Endodermal cell (in vitro differentiated cells): ENCODE measurements at regions not wholly inside any gene's neighbourhood (a gene's known extent, or its start where the extent isn't known, plus 50 kb on each side); places are given as distances from the start of the nearest gene placed in this dataset.

Experiments
- DNase-seq: peaks from one replicate; pipeline ENCODE4 v3.0.0-alpha.2; 2017
- H3K27ac ChIP-seq: 2 replicates; pipeline ENCODE4 v1.5.1; 2013; ENCODE audit warnings: mild to moderate bottlenecking, low read depth, low read length, moderate library complexity
- H3K27me3 ChIP-seq: 2 replicates; pipeline ENCODE4 v1.6.1; 2013; ENCODE audit warnings: mild to moderate bottlenecking, low read length, moderate library complexity; ENCODE audit not compliant: insufficient read depth, control insufficient read depth, poor library complexity, severe bottlenecking
- H3K36me3 ChIP-seq: 2 replicates; pipeline ENCODE4 v1.7.0; 2013; ENCODE audit warnings: mild to moderate bottlenecking, low read length, moderate library complexity; ENCODE audit not compliant: control insufficient read depth, insufficient read depth
- H3K4me1 ChIP-seq: one replicate; pipeline ENCODE4 v1.7.0; 2013; ENCODE audit warnings: low read length; ENCODE audit not compliant: control insufficient read depth, insufficient read depth
- H3K4me3 ChIP-seq: 2 replicates; pipeline ENCODE4 v1.5.1; 2013; ENCODE audit warnings: mild to moderate bottlenecking, low read length, moderate library complexity
- H3K9ac ChIP-seq: 2 replicates; pipeline ENCODE4 v1.6.1; 2013; ENCODE audit warnings: mild to moderate bottlenecking, low read length, moderate library complexity; ENCODE audit not compliant: poor library complexity, severe bottlenecking; ENCODE audit errors: extremely low read depth
- H3K9me3 ChIP-seq: 2 replicates; pipeline ENCODE4 v1.6.1; 2013; ENCODE audit warnings: mild to moderate bottlenecking, low read length, moderate library complexity; ENCODE audit not compliant: control insufficient read depth
- H3K27ac Mint-ChIP-seq: 2 replicates; pipeline ENCODE4 v1.8.0; 2020; ENCODE audit warnings: mixed read lengths
- H3K27me3 Mint-ChIP-seq: 2 replicates; pipeline ENCODE4 v1.8.0; 2021; ENCODE audit warnings: mild to moderate bottlenecking, mixed read lengths; ENCODE audit not compliant: insufficient read depth
- H3K36me3 Mint-ChIP-seq: 2 replicates; pipeline ENCODE4 v1.8.0; 2020; ENCODE audit warnings: low read depth, mixed read lengths
- H3K4me1 Mint-ChIP-seq: 2 replicates; pipeline ENCODE4 v1.8.0; 2020; ENCODE audit warnings: mixed read lengths
- H3K4me3 Mint-ChIP-seq: 2 replicates; pipeline ENCODE4 v1.8.0; 2020; ENCODE audit warnings: mild to moderate bottlenecking, moderate library complexity, mixed read lengths
- H3K9me3 Mint-ChIP-seq: 2 replicates; pipeline ENCODE4 v1.8.0; 2020; ENCODE audit warnings: mild to moderate bottlenecking, mixed read lengths
- CTCF ChIP-seq: fragments of 200-600 bp; sonication (generic); conservative IDR thresholded peaks from 2 replicates; pipeline ENCODE4 v1.5.0; 2021; ENCODE audit warnings: antibody characterized with exemption, mild to moderate bottlenecking
- WGBS, 2 experiments: methylation state at CpG; one replicate each; pipeline versions ENCODE4 v1.1.5 to v1.1.7; 2013; ENCODE audit warnings: missing lambda C conversion rate in 2 of 2, mixed read lengths in 1 of 2; ENCODE audit not compliant: insufficient coverage in 1 of 2, insufficient read length in 1 of 2; 5-methylcytosine and 5-hydroxymethylcytosine counted together

GRCh38 chr16:64217789-64218535 is 903.9 kb downstream of the CDH11 start:
- H3K9ac ChIP-seq, result no peak overlapping the region
- Mint-ChIP-seq H3K4me1 (no peaks in the 10 kb centered on the region), H3K4me3 (no peak overlapping the region), H3K27ac (no peak overlapping the region), H3K27me3 (peaks cover under 1% of the 10 kb centered on the region), H3K9me3 (no peaks in the 10 kb centered on the region), H3K36me3 (no peaks in the 10 kb centered on the region)
- WGBS, 2 experiments, result 91 to 100% methylated on average over 1 to 4 of the region's 4 CpGs
- DNase-seq, result no peak
- no peaks in the 10 kb centered on the region for H3K36me3 ChIP-seq
- no peak overlapping the region for H3K4me3 ChIP-seq
- H3K27ac ChIP-seq, result no peak overlapping the region
- no peaks in the 10 kb centered on the region for H3K27me3 ChIP-seq
- TF ChIP-seq CTCF, result no peak
- H3K4me1 ChIP-seq, result no peaks in the 10 kb centered on the region
- H3K9me3 ChIP-seq, result no peaks in the 10 kb centered on the region

GRCh38 chr16:64215730-64216129 is 906.1 kb downstream of the CDH11 start:
- no peaks in the 10 kb centered on the region for H3K9me3 Mint-ChIP-seq
- no peak overlapping the region for H3K27ac ChIP-seq
- no peak overlapping the region for H3K4me3 Mint-ChIP-seq
- peaks cover 3% of the 10 kb centered on the region for H3K27me3 Mint-ChIP-seq
- WGBS, 2 experiments, result 92% methylated on average over 3 of the region's 3 CpGs
- H3K9me3 ChIP-seq, result no peaks in the 10 kb centered on the region
- no peak overlapping the region for H3K9ac ChIP-seq
- no peaks in the 10 kb centered on the region for H3K36me3 ChIP-seq
- H3K4me1 ChIP-seq, result no peaks in the 10 kb centered on the region
- H3K4me3 ChIP-seq, result no peak overlapping the region
- H3K4me1 Mint-ChIP-seq, result no peaks in the 10 kb centered on the region
- TF ChIP-seq CTCF, result no peak
- DNase-seq, result no peak
- H3K36me3 Mint-ChIP-seq, result no peaks in the 10 kb centered on the region
- H3K27me3 ChIP-seq, result no peaks in the 10 kb centered on the region
- H3K27ac Mint-ChIP-seq, result no peak overlapping the region

GRCh38 chr16:64211331-64211730 is 910.5 kb downstream of the CDH11 start:
- Histone ChIP-seq H3K9ac (no peak overlapping the region), H3K27me3 (no peaks in the 10 kb centered on the region), H3K4me1 (peaks cover 2% of the 10 kb centered on the region), H3K4me3 (no peak overlapping the region), H3K27ac (no peak overlapping the region), H3K36me3 (no peaks in the 10 kb centered on the region), H3K9me3 (no peaks in the 10 kb centered on the region)
- WGBS, 2 experiments, result 78 to 95% methylated on average over 3 to 5 of the region's 5 CpGs
- no peaks in the 10 kb centered on the region for H3K36me3 Mint-ChIP-seq
- no peak overlapping the region for H3K27ac Mint-ChIP-seq
- no peak for TF ChIP-seq CTCF
- H3K9me3 Mint-ChIP-seq, result no peaks in the 10 kb centered on the region
- no peak overlapping the region for H3K4me3 Mint-ChIP-seq
- peaks cover 3% of the 10 kb centered on the region for H3K27me3 Mint-ChIP-seq
- peaks cover 14% of the 10 kb centered on the region for H3K4me1 Mint-ChIP-seq
- DNase-seq, result no peak
